OCI-LY1 (cell line): ENCODE measurements at regions not wholly inside any gene's neighbourhood (a gene's known extent, or its start where the extent isn't known, plus 50 kb on each side); places are given as distances from the start of the nearest gene placed in this dataset.

Source experiments
- CTCF ChIP-seq: fragments of 200-600 bp; sonication (generic), shearing (Covaris generic); IDR thresholded peaks from 2 replicates; pipeline ENCODE4 v1.5.1; 2017; ENCODE audit warnings: mild to moderate bottlenecking, antibody characterized with exemption, low read length, moderate library complexity, mixed read lengths
- EZH2 ChIP-seq: fragments of 200-600 bp; sonication (generic), shearing (Covaris generic); IDR thresholded peaks from 2 replicates; pipeline ENCODE4 v1.8.0; 2017; ENCODE audit warnings: borderline replicate concordance, mixed run types, mild to moderate bottlenecking, antibody characterized with exemption, low read length, moderate library complexity, mixed read lengths

- TF ChIP-seq CTCF (no peak), EZH2 (no peak)
These were observed 149.7 kb downstream of the NMUR2 start for GRCh38 chr5:152255411-152255810.
